ENCODE measurements at regions not wholly inside any gene's neighbourhood (a gene's known extent, or its start where the extent isn't known, plus 50 kb on each side); places are given as distances from the start of the nearest gene placed in this dataset.

- no peaks in the 10 kb centered on the region for H3K4me1 Mint-ChIP-seq (ENCODE audit: low read depth, unreplicated experiment)
- intact Hi-C loops (cut with micrococcal nuclease; ENCODE audit: unreplicated experiment): no loop called here
- no TSS peak for BruUV-seq (replicated peaks)
- no peaks in the 10 kb centered on the region for H3K4me1 ChIP-seq
- peaks cover 8% of the 10 kb centered on the region for H3K27me3 Mint-ChIP-seq (ENCODE audit: insufficient read depth, unreplicated experiment)
- no peak for TF ChIP-seq CTCF (IDR thresholded peaks at IDR 0.05; ENCODE audit: insufficient read depth in 1 of 2, low read depth in 1 of 2, low read length in 1 of 2, severe bottlenecking in 1 of 2, unreplicated experiment in 1 of 2)
- no peaks in the 10 kb centered on the region for H3K9me3 Mint-ChIP-seq (ENCODE audit: unreplicated experiment)
- no peaks in the 10 kb centered on the region for H3K27me3 ChIP-seq (replicated peaks; ENCODE audit: control insufficient read depth, insufficient read depth, low read length)
- ChIA-PET CTCF (no interaction called here), POLR2A (no interaction called here)
- no peak overlapping the region for H3K27ac Mint-ChIP-seq (ENCODE audit: unreplicated experiment)
- no peak overlapping the region for H3K4me3 ChIP-seq (ENCODE audit: low read depth, low read length)
- H3K9me3 ChIP-seq: no peaks in the 10 kb centered on the region
- no peaks in the 10 kb centered on the region for H3K36me3 ChIP-seq (ENCODE audit: control insufficient read depth, insufficient read depth, low read length)
- H3K36me3 Mint-ChIP-seq (ENCODE audit: insufficient read depth, unreplicated experiment): no peaks in the 10 kb centered on the region
- no peak overlapping the region for H3K4me3 Mint-ChIP-seq (ENCODE audit: unreplicated experiment)
- DNase-seq: no peak
Observed at GRCh38 chr1:208599063-208599462, 354.9 kb upstream of the PLXNA2 start.

- Mint-ChIP-seq H3K27ac (ENCODE audit: unreplicated experiment) (no peak overlapping the region), H3K36me3 (ENCODE audit: insufficient read depth, unreplicated experiment) (no peaks in the 10 kb centered on the region), H3K4me1 (ENCODE audit: low read depth, unreplicated experiment) (no peaks in the 10 kb centered on the region), H3K9me3 (ENCODE audit: unreplicated experiment) (no peaks in the 10 kb centered on the region), H3K4me3 (ENCODE audit: unreplicated experiment) (no peak overlapping the region), H3K27me3 (ENCODE audit: insufficient read depth, unreplicated experiment) (peaks cover 14% of the 10 kb centered on the region)
- Histone ChIP-seq H3K4me3 (ENCODE audit: low read depth, low read length) (no peak overlapping the region), H3K36me3 (ENCODE audit: control insufficient read depth, insufficient read depth, low read length) (no peaks in the 10 kb centered on the region), H3K9me3 (no peaks in the 10 kb centered on the region), H3K4me1 (no peaks in the 10 kb centered on the region), H3K27me3 (replicated peaks; ENCODE audit: control insufficient read depth, insufficient read depth, low read length) (no peaks in the 10 kb centered on the region)
- TF ChIP-seq CTCF (IDR thresholded peaks at IDR 0.05; ENCODE audit: insufficient read depth in 1 of 2, low read depth in 1 of 2, low read length in 1 of 2, severe bottlenecking in 1 of 2, unreplicated experiment in 1 of 2): no peak
- intact Hi-C loops (cut with micrococcal nuclease; ENCODE audit: unreplicated experiment): no loop called here
- no peak for DNase-seq
- CTCF ChIA-PET: no interaction called here
- BruUV-seq (replicated peaks): no TSS peak
- POLR2A ChIA-PET: no interaction called here
Observed at GRCh38 chr1:208600456-208601190, 356.4 kb upstream of the PLXNA2 start.

- H3K4me3 ChIP-seq (ENCODE audit: low read depth, low read length): no peak overlapping the region
- H3K36me3 ChIP-seq (ENCODE audit: control insufficient read depth, insufficient read depth, low read length): no peaks in the 10 kb centered on the region
- ChIA-PET CTCF (no interaction called here), POLR2A (no interaction called here)
- H3K9me3 ChIP-seq: no peaks in the 10 kb centered on the region
- Mint-ChIP-seq H3K27ac (ENCODE audit: unreplicated experiment) (no peak overlapping the region), H3K36me3 (ENCODE audit: insufficient read depth, unreplicated experiment) (no peaks in the 10 kb centered on the region), H3K9me3 (ENCODE audit: unreplicated experiment) (no peaks in the 10 kb centered on the region), H3K27me3 (ENCODE audit: insufficient read depth, unreplicated experiment) (peaks cover 14% of the 10 kb centered on the region), H3K4me1 (ENCODE audit: low read depth, unreplicated experiment) (no peaks in the 10 kb centered on the region), H3K4me3 (ENCODE audit: unreplicated experiment) (no peak overlapping the region)
- no peak for TF ChIP-seq CTCF (IDR thresholded peaks at IDR 0.05; ENCODE audit: insufficient read depth in 1 of 2, low read depth in 1 of 2, low read length in 1 of 2, severe bottlenecking in 1 of 2, unreplicated experiment in 1 of 2)
- intact Hi-C loops (cut with micrococcal nuclease; ENCODE audit: unreplicated experiment): no loop called here
- no peaks in the 10 kb centered on the region for H3K27me3 ChIP-seq (replicated peaks; ENCODE audit: control insufficient read depth, insufficient read depth, low read length)
- BruUV-seq (replicated peaks): no TSS peak
- DNase-seq: no peak
- no peaks in the 10 kb centered on the region for H3K4me1 ChIP-seq
Observed at GRCh38 chr1:208601561-208601960, 357.4 kb upstream of the PLXNA2 start.

Data from Caco-2 (cell line).